GM23338 (cell line): ENCODE measurements at regions not wholly inside any gene's neighbourhood (a gene's known extent, or its start where the extent isn't known, plus 50 kb on each side); places are given as distances from the start of the nearest gene placed in this dataset.

Experiments
- CREB1 ChIP-seq: fragments of 250-450 bp; sonication (Bioruptor Pico); IDR thresholded peaks from 2 replicates; pipeline ENCODE4 v1.5.0; 2020; ENCODE audit warnings: low read depth, mild to moderate bottlenecking, moderate library complexity
- EZH2 ChIP-seq: fragments of 200-600 bp; sonication (generic); IDR thresholded peaks from one replicate; pipeline ENCODE4 v1.8.0; 2017; ENCODE audit warnings: antibody characterized with exemption, mild to moderate bottlenecking, low read depth; ENCODE audit not compliant: unreplicated experiment
- EZH2phosphoT487 ChIP-seq: fragments of 200-600 bp; sonication (generic); IDR thresholded peaks from one replicate; pipeline ENCODE4 v1.8.1; 2018; ENCODE audit warnings: antibody characterized with exemption; ENCODE audit not compliant: unreplicated experiment
- JUNB ChIP-seq: IDR thresholded peaks from one replicate; pipeline ENCODE4 v1.6.1; 2016; ENCODE audit warnings: antibody characterized with exemption; ENCODE audit not compliant: unreplicated experiment
- NANOG ChIP-seq: IDR thresholded peaks from 2 replicates; pipeline ENCODE4 v1.6.1; 2016; ENCODE audit warnings: antibody characterized with exemption, borderline replicate concordance
- REST ChIP-seq: IDR thresholded peaks from one replicate; pipeline ENCODE4 v1.6.1; 2018; ENCODE audit warnings: antibody characterized with exemption; ENCODE audit not compliant: unreplicated experiment
- ZNF462 ChIP-seq: fragments of 250-450 bp; sonication (Bioruptor Pico); IDR thresholded peaks from 2 replicates; pipeline ENCODE4 v1.5.0; 2020; ENCODE audit warnings: mild to moderate bottlenecking, moderate library complexity

GRCh38 chr21:20661745-20662422 is 336.3 kb upstream of the NCAM2 start (continued):
- TF ChIP-seq REST (no peak), EZH2 (no peak), ZNF462 (CRISPR knock-in tag) (no peak), CREB1 (CRISPR knock-in tag) (peak; percentile 28; the same call in 1 of the 2 replicates), JUNB (no peak), EZH2phosphoT487 (no peak), NANOG (peak; percentile 49)
